HG03025 (cell line): ENCODE measurements at regions not wholly inside any gene's neighbourhood (a gene's known extent, or its start where the extent isn't known, plus 50 kb on each side); places are given as distances from the start of the nearest gene placed in this dataset.
"Not testable (repeated sequence)": the region's sequence is repeated elsewhere in the genome, so short reads cannot be mapped to it uniquely, and the experiment has no call there.

ENCODE experiments used
- ATAC-seq: cut with Tn5 transposase; IDR thresholded peaks from one replicate; pipeline ENCODE4 v1.9.1; 2021; ENCODE audit warnings: mild to moderate bottlenecking, moderate library complexity; ENCODE audit not compliant: unreplicated experiment, low FRiP score

GRCh38 chr4:111337186-111337876 lies 714.5 kb upstream of the PITX2 start:
- not testable (repeated sequence) for ATAC-seq

- ATAC-seq, result no peak
Observed at GRCh38 chr4:111359602-111360001, 736.7 kb upstream of the PITX2 start.

GRCh38 chr4:111360906-111361305 lies 738.0 kb upstream of the PITX2 start:
- ATAC-seq, result no peak

- ATAC-seq, result no peak
Observed at GRCh38 chr4:111362941-111363361, 740.1 kb upstream of the PITX2 start.

- not testable (repeated sequence) for ATAC-seq
Observed at GRCh38 chr4:111377880-111378279, 755.0 kb upstream of the PITX2 start.

GRCh38 chr4:111388561-111388960 lies 756.7 kb upstream of the FAM241A start:
- ATAC-seq, result no peak

- ATAC-seq, result no peak
Observed at GRCh38 chr4:111391829-111392228, 753.4 kb upstream of the FAM241A start.

GRCh38 chr4:111393781-111394180 lies 751.5 kb upstream of the FAM241A start:
- no peak for ATAC-seq

- no peak for ATAC-seq
Observed at GRCh38 chr4:111398906-111399330, 746.3 kb upstream of the FAM241A start.

GRCh38 chr4:111399623-111400022 lies 745.6 kb upstream of the FAM241A start:
- ATAC-seq, result no peak

GRCh38 chr4:111400741-111401140 lies 744.5 kb upstream of the FAM241A start:
- ATAC-seq, result no peak

- ATAC-seq, result no peak
Observed at GRCh38 chr4:111404673-111405072, 740.6 kb upstream of the FAM241A start.

GRCh38 chr4:111405989-111406388 lies 739.3 kb upstream of the FAM241A start:
- ATAC-seq, result no peak

GRCh38 chr4:111410571-111410970 lies 734.7 kb upstream of the FAM241A start:
- ATAC-seq, result no peak

- ATAC-seq, result no peak
Observed at GRCh38 chr4:111417521-111417920, 727.7 kb upstream of the FAM241A start.

GRCh38 chr4:111433441-111433840 lies 711.8 kb upstream of the FAM241A start:
- ATAC-seq, result no peak

- no peak for ATAC-seq
Observed at GRCh38 chr4:111434586-111434985, 710.7 kb upstream of the FAM241A start.

GRCh38 chr4:111435986-111436744 lies 709.1 kb upstream of the FAM241A start:
- ATAC-seq, result no peak

GRCh38 chr4:111441687-111442086 lies 703.6 kb upstream of the FAM241A start:
- no peak for ATAC-seq

GRCh38 chr4:111444836-111445235 lies 700.4 kb upstream of the FAM241A start:
- ATAC-seq, result not testable (repeated sequence)

GRCh38 chr4:111449657-111450056 lies 695.6 kb upstream of the FAM241A start:
- no peak for ATAC-seq

GRCh38 chr4:111450867-111451266 lies 694.4 kb upstream of the FAM241A start:
- no peak for ATAC-seq
